HG02840 (cell line): ENCODE measurements at regions not wholly inside any gene's neighbourhood (a gene's known extent, or its start where the extent isn't known, plus 50 kb on each side); places are given as distances from the start of the nearest gene placed in this dataset.

Experiments used
- ATAC-seq: cut with Tn5 transposase; IDR thresholded peaks from one replicate; pipeline ENCODE4 v1.9.1; 2021; ENCODE audit warnings: mild to moderate bottlenecking, moderate library complexity, moderate number of reproducible peaks; ENCODE audit not compliant: unreplicated experiment, low FRiP score

DNA sequence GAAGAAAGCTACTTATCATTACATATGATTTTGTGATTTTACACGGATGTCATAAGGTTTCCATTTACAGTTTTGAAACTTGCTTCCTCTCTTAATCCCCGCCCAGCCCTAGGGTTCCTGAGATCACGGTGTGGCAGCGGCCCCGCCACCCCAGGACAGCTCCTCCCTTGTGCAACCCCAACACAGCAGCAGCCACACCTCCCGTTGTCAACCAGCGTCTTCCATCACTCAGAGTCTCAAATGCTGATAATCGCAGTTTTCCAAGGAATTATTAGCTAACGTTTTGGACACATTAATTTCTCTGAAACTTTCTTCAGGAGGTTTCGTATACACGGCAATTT is 204.8 kb downstream of the THBS2 start:
- ATAC-seq = no peak

DNA sequence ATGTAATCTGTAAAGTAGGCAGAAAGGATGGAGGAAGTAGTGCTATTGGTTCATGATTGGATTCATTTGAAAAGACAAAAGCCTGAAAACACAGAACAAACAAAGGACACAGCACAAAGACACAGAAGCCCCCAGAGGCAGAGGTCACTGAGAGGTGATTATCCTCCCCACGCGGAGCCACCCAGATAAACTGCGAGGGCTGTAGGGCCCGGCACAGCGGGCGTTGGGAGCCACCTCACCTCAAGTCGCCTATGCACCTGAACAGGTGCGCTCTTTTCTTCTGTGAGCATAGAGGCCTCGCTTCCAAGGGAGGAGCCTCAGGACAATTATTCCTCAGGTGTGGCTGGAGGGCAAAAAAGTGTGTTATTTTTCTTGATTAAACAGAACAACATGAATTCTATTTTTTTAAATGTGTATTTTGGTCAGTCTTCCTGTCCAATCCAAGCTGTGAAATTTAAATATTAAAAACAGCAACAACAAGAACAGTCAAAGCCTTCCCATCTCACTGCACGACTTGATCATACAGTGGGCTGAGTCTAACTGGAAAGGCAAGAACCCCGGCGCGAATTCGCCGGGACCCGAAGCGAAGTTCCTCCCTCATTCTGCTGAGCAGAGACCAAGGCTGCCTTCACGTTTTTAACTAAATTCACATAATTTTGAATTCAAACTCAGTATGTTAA is 205.3 kb downstream of the THBS2 start:
- no peak for ATAC-seq

DNA sequence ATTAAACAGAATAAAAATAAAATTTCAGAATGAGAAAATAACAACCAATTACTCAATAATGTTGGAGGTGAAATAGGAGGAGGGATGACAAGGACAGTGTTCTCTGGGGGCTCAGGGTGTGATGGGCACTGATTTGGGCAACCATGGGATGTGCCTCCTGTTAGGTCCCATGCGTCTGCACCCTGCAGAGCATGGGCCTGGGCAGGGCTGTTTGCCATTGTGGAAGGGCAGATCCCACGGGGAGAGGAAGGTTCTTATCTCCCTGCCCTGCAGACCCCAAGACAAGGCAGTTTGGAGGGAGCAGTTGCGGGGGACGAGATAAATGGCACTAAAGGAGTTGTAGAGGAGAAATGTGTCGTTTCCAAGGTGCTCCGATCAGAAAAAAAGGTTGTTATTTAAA is 206.3 kb downstream of the THBS2 start:
- ATAC-seq = no peak

- ATAC-seq = no peak
Measured at GRCh38 chr6:169046483-169047192, 207.0 kb downstream of the THBS2 start.

GRCh38 chr6:169046021-169046420 is 207.6 kb downstream of the THBS2 start:
- no peak for ATAC-seq

DNA sequence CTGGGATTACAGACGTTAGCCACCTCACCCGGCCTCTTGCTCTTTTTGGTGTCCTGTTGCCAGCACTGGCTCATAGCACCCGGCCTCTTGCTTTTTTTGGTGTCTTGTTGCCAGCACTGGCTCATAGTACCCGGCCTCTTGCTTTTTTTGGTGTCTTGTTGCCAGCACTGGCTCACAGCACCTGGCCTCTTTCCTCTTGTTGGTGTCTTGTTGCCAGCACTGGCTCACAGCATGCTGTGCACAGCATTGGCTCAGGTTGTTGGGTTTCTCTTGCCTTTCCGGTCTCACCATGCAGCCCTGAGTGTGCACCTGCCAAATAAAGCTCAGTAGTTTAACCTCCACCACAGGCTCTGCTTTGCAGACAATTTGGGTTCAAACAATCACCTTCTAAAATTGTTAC is 208.2 kb downstream of the THBS2 start:
- ATAC-seq = no peak

DNA sequence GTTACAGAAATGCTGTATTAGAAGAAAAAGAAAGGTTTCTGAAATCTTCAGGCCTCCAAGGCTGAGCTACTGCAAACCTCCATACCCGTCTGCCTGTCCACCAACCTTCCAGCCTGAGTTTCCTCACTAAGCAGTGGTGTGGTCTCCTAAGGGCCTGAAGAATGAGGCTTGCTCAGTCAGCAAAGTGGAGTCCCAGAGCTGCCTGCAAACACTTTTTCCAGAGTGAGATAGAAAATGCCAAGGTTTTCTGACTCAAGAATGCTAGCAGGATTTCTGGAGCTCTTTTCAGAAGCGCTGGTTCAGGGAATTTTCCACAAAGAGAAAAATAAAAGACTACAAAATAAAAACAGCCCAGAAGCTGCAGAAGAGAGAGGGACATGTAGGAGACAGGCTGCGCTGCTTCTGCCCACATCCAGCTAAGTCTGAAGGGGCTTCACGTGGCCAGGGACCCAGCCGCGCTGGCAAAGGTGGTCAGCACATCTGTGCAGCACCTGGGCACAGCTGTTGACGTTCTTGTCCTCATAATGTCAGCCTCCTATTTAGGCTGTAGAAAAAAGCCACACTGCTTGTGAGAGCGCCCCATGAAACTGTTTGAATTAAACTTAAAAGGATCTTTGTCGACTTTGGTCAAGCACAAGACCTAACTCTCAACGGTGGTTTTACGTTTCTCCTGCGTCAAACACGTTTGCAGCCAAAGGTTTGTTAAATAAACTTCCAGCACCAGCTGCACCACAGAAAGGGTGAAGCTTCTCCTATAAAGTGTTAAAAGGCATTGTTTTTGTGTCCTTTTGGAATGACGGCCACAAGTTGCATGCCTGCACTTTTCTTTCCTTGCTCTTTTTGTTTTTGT is 209.0 kb downstream of the THBS2 start:
- no peak for ATAC-seq

- no peak for ATAC-seq
Measured at GRCh38 chr6:169042061-169042460, 211.6 kb downstream of the THBS2 start.

DNA sequence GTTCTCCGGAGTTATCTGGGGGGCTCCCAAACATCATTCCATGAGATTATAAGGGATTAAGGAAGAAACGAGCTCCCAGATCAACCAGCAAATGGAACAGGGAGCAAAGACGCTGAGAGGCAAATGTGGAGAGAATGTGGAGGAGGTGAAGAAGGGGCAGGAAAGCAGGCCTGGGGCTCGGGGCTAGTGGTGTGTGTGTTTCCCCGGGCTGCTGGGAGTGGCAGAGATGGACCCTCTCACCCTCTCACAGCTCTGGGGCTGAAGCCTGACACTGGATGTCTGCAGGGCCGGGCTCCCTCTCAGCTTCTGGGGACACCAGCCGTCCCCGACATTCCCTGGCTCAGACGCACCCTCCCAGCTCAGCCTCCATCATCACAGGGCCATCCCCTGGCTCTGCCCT is 212.6 kb downstream of the THBS2 start:
- ATAC-seq = no peak

GRCh38 chr6:169038691-169039090 is 215.0 kb downstream of the THBS2 start:
- ATAC-seq = no peak

- no peak for ATAC-seq
Measured at GRCh38 chr6:169035385-169036240, 218.0 kb downstream of the THBS2 start.

DNA sequence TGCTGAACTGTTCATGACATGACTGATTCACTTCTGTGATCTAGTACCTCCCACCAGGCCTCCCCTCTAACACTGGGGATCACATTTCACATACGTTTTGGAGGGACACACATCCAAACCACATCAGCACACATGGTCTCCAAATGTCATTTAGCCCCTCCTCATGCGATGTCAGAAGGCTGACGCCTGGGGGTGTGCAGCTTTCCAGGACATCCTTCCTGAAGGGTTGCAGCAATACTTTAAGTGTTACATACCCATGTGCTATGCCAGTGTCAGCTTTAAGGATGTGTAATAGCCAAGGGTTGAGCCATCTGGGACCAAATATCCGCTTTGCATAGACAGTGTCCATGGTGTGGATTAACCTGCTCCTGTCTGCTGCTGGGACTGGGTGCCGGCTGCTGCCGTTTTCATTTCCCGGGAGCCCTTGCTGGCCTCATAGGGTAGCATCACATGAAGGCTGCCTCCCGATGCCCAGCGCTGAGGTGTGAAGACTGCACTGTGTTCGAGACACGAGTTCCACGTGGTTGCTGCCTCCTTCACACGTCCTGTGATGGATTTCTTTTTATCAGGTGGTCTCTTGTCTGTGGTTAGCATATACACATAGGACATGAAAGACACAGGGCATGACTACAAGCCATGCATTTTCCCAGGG is 219.0 kb downstream of the THBS2 start:
- ATAC-seq = no peak

DNA sequence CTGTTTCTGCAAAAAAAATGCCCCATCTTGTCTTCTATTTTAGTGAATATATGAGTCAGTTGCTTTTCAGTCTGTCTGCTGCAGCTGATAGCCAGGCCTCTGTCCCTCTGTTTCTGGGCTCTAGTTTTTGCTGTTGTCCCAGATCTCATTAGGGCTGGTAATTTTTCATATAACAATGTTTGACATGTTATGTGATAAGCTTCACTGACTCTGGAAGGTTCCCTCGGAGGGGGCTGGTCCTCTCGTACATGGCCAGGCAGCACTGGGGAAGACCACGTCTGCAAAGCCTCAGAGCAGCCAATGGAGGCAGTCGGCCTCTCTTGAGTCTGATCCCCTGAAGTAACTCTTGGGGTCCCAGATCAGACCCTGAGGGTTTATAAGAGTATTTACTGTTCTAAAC is 223.8 kb downstream of the THBS2 start:
- no peak for ATAC-seq

DNA sequence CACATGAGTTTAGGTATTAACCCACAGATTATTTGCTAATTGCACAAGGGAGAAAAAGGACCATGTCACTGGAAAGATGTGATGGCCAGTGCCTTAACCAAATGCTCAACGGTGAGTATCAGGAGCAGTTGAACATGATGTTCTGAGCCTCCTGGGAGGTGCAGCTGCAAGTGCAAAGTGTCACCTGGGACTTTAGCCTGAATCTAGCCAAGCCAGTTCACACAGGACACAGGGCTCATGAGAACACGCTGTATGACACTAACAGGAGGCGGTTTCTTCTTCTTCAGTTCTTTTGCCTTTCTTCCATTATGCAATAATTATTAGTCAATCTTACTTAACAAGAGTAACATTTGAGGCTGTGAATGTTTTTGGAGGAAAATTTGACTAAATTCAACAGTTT is 225.3 kb downstream of the THBS2 start:
- ATAC-seq = no peak

DNA sequence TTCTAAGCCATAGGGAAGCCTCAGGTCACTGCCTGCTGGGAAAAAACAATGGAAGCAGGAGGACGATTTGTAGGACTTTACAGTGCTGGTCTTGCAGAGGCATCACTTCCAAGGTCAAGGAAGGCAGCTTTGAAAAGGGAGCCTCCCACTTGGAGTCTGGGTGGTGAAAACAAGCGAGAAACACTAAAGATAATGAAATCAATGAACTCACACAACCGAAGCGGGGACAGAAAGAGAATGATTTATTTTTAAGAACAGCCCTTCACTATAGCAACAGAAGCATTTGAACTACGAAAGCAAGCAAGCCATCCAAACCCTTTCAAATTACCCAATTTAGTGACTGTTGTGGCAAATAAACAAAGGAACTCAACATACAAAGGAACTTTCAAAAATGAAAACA is 227.5 kb downstream of the THBS2 start:
- ATAC-seq = no peak

- ATAC-seq = no peak
Measured at GRCh38 chr6:169024047-169024660, 229.5 kb downstream of the THBS2 start.

- no peak for ATAC-seq
Measured at GRCh38 chr6:169023161-169023874, 230.3 kb downstream of the THBS2 start.

DNA sequence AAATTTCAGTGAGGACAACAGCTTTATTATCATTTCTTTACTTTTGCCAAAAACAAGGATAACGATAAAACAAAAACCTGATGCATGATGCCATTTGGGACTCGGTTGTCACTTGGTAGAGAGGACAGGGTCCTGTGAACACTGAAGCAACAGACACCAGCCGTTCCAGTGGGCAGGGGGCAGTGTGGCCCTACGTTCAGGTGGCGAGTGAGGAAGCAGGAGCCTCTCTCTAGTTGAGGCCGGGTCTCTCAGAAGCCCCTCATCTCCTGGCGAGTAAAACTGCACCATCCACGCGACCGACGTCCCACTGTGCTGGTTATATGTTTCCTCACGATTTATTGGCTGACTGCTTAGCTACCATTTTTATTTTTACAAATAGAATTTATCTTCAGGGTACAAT is 231.6 kb downstream of the THBS2 start:
- no peak for ATAC-seq

DNA sequence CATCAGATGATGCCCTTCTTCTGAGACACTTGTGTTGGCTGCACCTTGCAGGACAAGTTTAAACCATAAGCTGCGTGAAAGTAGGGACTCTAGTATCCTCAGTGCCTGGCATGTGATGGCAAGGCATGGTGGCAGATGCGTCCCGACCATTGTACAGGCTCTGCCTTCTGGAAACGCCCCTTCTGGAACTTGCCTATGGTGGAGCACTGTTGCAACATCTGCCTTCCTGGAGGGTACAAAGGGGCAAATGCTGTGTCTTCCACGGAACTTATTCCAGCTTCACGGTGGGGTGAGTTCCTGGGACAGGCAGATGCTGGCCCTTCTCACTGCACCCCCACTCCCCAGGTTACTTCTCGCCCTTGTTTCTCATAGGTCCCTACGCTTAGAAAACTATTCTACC is 232.8 kb downstream of the THBS2 start:
- no peak for ATAC-seq
